ENCODE measurements at regions not wholly inside any gene's neighbourhood (a gene's known extent, or its start where the extent isn't known, plus 50 kb on each side); places are given as distances from the start of the nearest gene placed in this dataset.

GRCh38 chr1:232248276-232248820 is 381.6 kb downstream of the SIPA1L2 start:
- DNase-seq (ENCODE audit: low spot score): no peak

GRCh38 chr1:232247669-232248068 is 382.3 kb downstream of the SIPA1L2 start:
- no peak for DNase-seq (ENCODE audit: low spot score)

- no peak for DNase-seq (ENCODE audit: low spot score)
Measured at GRCh38 chr1:232244426-232244825, 385.5 kb downstream of the SIPA1L2 start.

- no peak for DNase-seq (ENCODE audit: low spot score)
Measured at GRCh38 chr1:232239998-232240397, 389.9 kb downstream of the SIPA1L2 start.

- DNase-seq (ENCODE audit: low spot score): no peak
Measured at GRCh38 chr1:232239522-232239921, 390.4 kb downstream of the SIPA1L2 start.

- DNase-seq (ENCODE audit: low spot score): no peak
Measured at GRCh38 chr1:232238009-232238408, 391.9 kb downstream of the SIPA1L2 start.

- no peak for DNase-seq (ENCODE audit: low spot score)
Measured at GRCh38 chr1:232227306-232227705, 402.6 kb downstream of the SIPA1L2 start.

- DNase-seq (ENCODE audit: low spot score): peak; percentile 77
Measured at GRCh38 chr1:232226197-232226712, 403.7 kb downstream of the SIPA1L2 start.

- no peak for DNase-seq (ENCODE audit: low spot score)
Measured at GRCh38 chr1:232225336-232226131, 404.4 kb downstream of the SIPA1L2 start.

- DNase-seq (ENCODE audit: low spot score): no peak
Measured at GRCh38 chr1:232223887-232224286, 406.0 kb downstream of the SIPA1L2 start.

- no peak for DNase-seq (ENCODE audit: low spot score)
Measured at GRCh38 chr1:232223183-232223708, 406.7 kb downstream of the SIPA1L2 start.

GRCh38 chr1:232222614-232223013 is 407.3 kb downstream of the SIPA1L2 start:
- no peak for DNase-seq (ENCODE audit: low spot score)

- DNase-seq (ENCODE audit: low spot score): no peak
Measured at GRCh38 chr1:232221802-232222499, 408.0 kb downstream of the SIPA1L2 start.

- DNase-seq (ENCODE audit: low spot score): no peak
Measured at GRCh38 chr1:232218955-232219865, 410.7 kb downstream of the SIPA1L2 start.

- no peak for DNase-seq (ENCODE audit: low spot score)
Measured at GRCh38 chr1:232213928-232214327, 416.0 kb downstream of the SIPA1L2 start.

GRCh38 chr1:232212253-232212652 is 417.7 kb downstream of the SIPA1L2 start:
- no peak for DNase-seq (ENCODE audit: low spot score)

- no peak for DNase-seq (ENCODE audit: low spot score)
Measured at GRCh38 chr1:232211149-232211548, 418.8 kb downstream of the SIPA1L2 start.

GRCh38 chr1:232209357-232209756 is 420.6 kb downstream of the SIPA1L2 start:
- no peak for DNase-seq (ENCODE audit: low spot score)

GRCh38 chr1:232207073-232207866 is 422.7 kb downstream of the SIPA1L2 start:
- DNase-seq (ENCODE audit: low spot score): no peak

- DNase-seq (ENCODE audit: low spot score): no peak
Measured at GRCh38 chr1:232204269-232204668, 425.7 kb downstream of the SIPA1L2 start.

GRCh38 chr1:232201024-232201423 is 428.9 kb downstream of the SIPA1L2 start:
- DNase-seq (ENCODE audit: low spot score): no peak

All from AG08395 (cell line).